Stimulated activated CD4-positive, alpha-beta T cell treated with anti-CD3 and anti-CD28 coated beads, Interleukin-15, amount 100 ng/mL, for 1 hour (primary cell): ENCODE measurements at regions not wholly inside any gene's neighbourhood (a gene's known extent, or its start where the extent isn't known, plus 50 kb on each side); places are given as distances from the start of the nearest gene placed in this dataset.
"Not testable (repeated sequence)": the region's sequence is repeated elsewhere in the genome, so short reads cannot be mapped to it uniquely, and the experiment has no call there.

Experiments
- DNase-seq, 2 donors: peaks; one replicate each; pipeline ENCODE4 v3.0.0-alpha.2; 2020; ENCODE audit warnings: low read depth in 1 of 2, low spot score in 1 of 2

DNA sequence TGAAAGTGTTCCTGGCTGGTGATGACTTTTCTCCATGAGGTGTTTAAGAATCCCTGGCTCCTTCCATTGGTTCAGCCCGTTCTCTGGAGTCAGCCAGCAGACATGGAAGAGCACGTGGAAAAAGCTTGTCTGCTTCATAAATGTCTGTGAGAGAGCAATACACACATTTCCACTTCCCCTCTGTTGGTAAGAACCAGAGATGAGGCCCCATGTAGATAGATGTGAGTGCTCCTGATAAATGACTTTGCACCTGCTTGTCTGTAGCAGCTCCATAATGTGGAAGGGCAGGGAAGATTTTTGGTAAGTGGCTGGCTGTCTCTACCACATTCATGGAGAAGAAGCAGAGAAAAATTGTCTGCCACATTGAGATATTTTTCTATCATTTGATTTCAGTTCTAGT, 325.8 kb downstream of the LMO7 start:
- no peak for DNase-seq

DNA sequence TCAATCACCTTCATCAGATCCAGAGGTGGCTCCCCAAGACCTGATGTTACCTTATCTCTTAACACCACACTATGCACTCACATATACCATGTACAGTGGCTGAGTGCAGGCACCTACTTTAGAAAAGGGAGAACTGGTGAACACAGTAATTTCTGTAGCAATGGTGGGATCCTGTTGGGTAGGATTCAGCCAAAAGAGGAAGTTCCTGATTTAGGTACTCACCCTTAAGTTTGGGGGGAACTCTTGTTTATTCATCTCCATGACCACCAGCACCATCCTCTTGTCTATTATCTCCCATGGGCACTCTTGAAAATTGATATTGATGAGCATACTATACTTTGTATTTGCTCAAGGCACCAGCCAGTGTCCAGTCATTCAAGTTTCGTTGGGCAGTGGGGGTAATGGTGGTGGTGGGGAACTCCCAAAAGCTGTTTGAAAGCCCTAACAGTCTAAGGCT, 324.4 kb downstream of the LMO7 start:
- DNase-seq = no peak

DNA sequence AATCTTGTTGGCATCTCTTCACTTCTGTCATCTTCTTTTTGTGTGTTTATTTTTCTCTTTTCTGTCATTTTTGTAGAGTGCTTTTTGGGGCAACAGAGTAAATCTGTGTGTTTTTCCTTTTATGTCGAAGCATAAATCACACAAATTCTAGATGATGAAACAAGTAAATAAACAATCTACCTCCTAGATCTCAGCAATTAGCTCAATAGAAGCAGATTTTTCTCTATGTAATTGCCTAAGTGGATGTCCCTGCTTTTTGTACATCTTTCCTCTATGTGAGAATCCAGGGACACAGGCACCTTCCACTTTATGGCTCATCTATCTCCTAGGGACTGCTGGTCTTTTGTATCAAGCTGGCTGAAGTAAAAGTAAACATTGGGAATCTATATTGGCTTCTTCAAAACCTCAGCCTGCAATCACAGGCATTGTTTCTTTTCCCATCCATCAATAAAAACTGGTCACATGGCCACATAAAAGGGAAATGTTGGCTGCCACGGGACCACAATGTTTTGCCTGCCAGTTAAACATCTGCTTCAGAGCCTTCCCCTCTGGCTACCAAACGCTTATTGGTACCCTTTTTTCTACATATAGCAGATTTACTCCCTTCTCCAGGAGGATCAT, 323.8 kb downstream of the LMO7 start:
- no peak for DNase-seq

DNA sequence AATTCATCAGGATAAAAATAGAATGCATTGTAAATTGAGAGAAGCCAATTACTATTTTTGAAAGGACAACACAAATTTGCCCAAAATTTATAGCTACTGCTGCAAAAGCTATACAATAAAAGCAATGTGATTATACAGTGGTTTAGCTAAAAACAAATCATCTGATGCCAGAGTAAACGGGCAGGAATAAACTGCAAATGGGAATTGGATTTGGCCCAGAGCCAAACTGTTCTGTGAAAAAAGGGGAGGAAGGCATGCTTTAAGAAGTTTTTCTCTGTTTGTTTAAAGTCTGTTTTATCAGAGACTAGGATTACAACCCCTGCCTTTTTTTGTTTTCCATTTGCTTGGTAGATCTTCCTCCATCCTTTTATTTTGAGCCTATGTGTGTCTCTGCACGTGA, 317.5 kb downstream of the LMO7 start:
- not testable (repeated sequence) for DNase-seq

DNA sequence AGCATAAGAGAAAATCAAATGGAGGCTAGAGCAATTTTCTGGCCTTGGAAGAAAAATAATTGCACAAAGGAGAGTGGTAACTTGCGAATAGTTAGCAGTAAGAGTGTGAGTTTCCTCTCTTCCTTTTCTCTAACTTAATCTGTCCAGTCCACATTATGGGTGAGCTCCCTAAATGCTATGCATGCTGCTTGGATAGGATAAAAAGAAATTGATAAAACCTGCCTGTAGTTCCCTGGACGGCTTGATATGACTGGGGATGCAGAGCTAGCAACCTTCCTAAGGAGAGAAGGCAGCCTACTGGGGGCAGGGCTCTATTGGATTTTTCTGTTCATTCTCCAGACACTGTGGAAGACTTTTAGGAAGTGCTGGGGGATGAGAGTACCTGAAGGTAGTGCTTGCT, 311.3 kb downstream of the LMO7 start:
- DNase-seq = no peak

DNA sequence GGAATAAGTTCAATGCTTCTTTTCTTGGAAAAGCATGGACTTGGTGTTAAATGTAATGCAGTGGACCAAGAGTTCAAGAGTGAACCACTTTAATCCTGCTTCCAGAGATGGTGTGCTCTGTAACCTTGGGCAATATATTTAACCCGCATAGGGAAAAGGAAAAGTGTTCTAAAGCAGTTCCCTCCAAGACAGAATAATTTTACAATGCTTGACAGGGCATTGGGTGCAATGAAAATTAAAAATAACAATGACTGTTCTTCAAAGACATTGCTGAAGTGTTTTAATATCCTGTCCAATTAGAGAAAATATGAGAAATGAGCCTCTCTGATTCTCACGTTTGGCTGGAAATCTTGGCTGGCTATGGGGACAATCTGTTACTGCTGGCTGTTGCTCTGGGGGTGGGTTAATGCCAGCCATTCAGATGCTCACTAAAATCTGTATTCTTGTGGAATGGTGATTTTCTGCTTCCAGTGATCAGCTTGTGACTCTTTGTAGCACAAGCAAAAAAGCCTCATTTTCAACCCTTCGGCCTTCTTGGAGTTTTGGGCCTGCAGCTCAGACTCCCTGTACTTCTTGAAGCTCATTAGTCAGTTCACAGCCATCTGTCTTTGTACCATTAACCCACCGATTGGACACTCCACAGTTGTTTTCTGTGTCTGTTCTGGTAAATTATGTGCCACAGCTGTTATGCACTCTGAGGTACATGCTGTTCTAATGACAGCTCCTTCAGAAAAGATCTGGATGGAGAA, 310.6 kb downstream of the LMO7 start:
- DNase-seq = no peak

DNA sequence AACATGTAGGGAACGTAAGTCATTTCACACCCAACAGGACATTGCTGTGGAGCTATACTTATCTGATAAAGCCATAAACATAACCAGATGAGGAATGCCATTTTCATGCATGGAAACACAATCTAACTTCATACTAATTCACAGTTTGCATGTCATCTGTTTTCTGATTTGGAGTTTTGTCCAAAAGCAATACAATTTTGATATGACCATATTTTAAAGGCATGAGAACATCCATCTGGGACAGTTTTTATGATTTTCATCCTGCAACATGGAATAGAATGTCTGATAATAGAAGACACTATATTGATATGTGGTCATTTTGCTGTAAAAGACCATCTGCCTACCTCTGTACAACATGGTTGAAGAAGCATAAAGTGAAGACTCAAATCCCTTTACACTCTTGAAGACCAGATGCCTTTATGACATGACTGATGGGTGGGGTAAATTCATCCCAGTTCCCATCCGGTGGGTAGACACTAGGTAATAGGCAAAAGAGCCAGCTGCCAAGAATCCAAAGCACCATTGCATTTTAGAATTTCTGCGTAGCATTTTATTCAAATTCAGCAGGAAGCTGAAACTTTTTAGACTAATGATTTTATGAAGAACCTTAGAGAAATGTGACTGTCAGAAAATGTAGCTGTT, 309.8 kb downstream of the LMO7 start:
- DNase-seq = no peak

DNA sequence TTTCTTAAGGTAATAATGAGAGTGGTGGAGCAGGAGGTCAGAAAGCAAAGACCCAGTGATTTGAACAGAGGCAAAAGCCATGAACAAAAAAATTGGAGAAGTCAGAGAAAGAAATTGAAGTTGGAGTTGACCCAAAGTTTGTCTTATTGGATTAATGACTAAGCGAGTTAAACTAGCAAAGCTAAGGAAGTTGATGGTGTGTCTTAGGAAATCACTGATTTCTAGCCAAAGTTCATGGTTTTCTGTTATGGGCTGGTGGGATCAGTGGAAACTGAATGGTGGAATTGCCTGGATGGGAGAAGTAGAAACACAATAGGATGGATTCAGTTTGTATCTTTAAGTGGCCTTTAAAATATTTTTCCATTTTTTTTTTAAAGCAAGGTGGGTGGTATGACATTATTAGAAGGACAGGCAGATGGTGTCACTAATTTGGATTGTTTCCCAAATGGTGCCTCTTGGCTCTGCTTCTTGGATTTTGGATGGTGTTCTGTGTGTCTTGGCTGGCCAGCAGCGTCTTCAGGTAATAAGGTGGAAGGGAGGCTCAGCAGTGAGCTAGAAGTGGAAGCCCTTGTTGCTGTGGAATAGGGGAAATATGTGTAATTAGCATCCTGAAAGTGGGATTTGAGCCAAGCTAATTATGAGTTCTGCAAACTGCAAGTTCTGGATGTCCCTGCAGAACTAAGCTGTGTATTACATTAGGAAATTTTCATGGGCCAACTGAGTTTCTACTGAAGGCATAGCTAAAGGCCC, 302.9 kb downstream of the LMO7 start:
- no peak for DNase-seq

DNA sequence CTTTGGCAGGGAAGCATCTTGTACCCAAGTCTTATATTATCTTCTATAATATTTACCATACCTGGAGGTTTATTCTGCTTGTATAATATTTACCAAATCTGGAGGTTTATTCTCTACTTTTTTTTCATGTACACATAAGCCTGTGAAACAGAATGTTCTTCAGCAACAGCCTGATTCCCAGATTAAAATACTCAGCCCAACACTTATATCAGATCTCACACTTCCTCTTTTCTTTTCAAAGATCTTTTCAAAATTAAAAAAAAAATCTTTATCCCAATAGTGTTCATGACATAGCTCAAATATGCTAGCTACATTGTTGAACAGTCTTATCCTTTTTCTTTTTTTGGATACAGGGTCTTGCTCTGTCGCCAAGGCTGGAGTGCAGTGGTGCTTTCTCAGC, 300.7 kb downstream of the LMO7 start:
- no peak for DNase-seq

DNA sequence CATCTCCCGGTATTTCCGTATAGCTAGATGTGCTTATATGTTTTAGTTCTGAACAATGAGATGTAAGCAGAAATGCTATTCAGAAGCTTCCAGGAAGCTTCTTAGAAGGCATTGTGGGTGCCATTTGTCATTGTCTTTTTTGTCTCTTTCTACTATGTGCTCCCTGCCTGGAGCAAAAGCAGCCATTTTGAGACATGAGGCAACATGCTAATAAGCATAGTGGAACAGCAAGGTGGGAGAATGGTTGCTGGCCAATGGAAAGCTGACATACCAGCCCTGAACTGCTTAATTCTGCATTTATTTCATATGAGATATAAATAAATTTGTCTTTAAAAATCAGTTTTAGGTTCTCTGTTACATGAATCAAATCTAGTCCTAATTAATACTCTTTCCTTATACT, 299.7 kb downstream of the LMO7 start:
- no peak for DNase-seq

DNA sequence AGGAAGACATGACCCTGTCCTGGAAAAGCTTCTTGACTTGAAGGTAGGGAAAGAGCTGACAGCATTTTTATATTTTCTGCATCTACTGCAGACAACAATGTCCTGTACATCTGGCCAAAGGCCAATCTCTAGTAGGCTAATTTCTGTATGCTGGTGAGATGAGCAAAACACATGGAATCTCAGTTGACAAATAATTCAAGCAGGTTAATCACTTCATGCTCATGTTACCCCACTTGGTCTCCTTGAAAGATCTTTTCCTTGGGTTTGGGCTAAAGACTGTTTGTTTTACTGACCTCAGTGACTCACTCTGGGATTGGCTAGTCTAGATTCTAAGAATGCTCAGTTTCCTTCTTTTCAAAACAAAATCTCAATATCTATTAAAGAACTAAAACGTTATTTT, 298.8 kb downstream of the LMO7 start:
- no peak for DNase-seq

DNA sequence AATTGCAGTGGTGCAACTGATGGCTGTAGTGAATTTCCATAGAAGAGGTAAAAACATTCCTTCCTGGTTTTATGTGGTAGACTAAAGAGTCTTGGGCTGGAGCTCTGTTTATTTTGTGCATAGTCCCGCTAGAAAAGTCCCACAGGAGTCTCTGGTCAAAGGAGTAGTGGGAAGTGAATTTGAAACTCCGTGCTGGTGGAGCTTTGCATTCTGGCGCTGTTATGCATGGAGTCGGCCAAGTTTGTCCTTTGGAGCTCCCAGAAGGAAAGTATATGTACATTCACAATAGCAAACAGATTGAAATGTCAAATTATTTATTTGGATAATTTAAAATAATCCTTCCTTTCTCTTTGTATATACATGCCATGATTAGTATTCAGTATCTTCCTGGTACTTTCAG, 296.5 kb downstream of the LMO7 start:
- DNase-seq = no peak

DNA sequence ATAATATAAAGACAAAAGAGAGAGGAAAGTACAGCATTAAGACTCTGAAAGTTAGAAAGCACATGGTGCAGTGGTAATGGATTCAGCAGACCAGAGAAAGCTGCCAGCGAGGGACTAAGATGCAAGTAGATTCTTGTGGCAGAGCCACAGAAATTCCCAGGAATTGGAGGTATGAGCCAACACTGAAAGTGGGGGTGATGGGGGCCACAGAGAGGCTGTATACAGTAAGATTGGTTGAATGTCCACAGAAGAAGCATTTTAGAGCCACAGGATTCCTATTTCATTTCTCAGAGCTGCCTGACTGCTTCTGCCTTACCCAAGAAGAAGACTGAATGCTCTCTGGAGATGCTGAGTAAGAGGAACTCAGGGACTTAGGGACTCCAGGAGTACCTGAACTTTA, 295.0 kb downstream of the LMO7 start:
- DNase-seq = no peak

DNA sequence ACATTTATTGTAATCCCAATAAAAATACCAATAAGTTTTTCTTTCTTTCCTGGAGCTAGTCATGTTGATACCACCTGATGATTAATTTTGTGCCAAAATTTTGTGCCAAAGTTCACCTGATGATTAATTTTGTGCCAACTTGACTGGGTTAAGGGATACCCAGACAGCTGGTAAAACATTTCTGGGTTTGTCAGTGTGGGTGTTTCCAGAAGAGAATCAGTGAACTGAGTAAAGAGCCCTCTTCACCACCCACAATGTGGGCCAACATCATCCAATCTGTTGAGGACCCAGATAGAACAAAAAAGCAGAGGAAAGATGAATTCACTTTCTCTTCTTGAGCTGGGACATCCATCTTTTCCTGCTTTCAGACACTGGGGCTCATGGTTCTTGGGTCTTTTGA, 292.9 kb downstream of the LMO7 start:
- DNase-seq = no peak

DNA sequence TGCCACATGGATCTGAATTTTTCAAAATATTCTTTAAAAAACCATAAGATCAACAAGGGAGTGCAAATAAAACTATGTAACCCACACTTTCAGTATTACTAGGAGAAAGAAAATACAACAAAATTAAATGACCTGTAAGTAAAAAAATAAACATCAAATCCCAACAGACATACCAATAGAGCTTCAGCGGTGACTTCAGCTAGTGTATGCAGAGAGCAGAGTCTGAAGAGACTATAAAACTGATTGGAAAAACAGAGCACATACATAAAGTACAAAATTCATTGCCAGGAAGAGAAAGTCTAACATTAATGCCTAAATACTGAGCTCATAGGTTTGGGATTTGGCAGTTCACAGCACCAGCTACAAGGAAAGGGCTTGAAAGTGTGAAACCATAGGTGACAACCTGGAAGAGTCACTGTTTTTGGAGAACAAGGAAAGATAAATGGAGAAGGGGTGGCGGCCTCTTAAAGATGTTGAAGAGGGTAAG, 291.1 kb downstream of the LMO7 start:
- DNase-seq = no peak

DNA sequence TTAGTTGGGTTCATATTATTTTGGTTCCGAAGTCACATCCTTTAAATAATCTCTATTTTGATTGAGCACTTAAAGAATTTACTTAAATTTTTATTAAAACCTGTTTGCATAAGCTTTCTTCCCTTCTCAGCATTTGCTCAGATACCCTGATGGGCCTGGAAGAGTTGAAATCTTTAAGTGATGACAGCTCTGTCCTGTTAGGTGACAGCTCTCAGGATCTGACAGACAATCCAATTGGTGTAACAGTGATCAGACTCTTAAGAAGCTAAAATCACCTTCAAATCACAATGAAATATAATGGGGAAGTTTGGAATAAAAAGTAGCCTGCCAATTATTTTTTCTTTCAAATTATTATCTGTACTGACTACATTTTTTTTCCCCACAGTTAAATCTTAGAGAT, 284.4 kb downstream of the LMO7 start:
- DNase-seq = no peak

DNA sequence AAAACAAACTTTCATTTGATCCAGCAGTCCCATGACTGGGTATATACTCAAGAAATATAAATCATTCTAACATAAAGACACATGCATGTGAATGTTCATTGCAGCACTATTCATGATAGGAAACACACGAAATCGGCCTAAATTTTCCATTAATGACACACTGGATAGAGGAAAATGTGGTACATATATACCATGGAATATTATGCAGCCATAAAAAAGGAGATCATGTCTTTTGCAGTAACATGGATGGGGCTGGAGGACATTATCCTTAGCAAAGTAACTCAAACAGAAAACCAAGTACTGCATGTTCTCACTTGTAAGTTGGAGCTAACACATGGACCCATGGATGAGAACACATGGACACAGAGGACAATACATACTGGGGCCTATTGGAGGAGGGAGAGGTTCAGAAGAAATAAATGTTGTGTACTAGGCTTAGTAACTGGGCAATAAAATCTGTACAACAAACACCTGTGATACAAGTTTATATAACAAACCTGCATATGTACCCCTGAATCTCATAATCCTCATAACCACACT, 283.6 kb downstream of the LMO7 start:
- DNase-seq = no peak

DNA sequence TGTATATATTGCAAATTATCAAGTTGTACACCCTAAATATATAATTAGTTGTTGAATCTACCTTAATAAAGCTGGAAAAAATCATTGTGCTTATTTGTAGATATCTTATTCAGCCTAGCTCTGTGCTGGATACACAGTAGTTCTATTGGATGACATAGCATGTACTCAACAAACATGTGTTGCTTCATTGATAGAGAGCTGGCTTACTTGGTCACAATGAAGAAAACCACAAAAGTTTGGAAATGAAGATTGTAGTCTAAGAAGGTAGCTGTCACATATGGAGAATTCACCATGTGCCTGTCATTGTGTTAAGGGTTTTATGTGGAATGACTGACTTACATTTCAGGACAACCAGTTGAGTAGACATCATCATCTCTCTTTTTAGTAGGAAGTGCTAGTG, 278.9 kb downstream of the LMO7 start:
- no peak for DNase-seq

DNA sequence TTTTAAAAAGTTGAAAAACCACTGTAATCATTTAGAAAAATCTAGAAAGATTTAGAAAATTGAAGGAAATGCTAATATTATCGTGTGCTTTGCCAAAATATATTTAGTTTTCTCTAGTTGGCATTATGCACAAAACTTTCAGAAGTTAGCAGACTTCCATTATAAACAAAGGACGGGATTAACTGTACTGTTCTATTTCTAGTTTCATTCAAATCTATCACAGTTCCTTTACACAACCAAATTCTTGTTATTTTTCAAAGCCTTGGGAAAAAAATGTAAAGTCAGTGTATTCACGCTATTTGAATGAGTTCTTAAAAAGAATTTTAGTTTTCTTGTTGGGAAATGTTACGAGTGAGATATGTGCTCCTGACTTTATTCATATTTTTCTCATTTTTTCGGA, 277.8 kb downstream of the LMO7 start:
- no peak for DNase-seq

DNA sequence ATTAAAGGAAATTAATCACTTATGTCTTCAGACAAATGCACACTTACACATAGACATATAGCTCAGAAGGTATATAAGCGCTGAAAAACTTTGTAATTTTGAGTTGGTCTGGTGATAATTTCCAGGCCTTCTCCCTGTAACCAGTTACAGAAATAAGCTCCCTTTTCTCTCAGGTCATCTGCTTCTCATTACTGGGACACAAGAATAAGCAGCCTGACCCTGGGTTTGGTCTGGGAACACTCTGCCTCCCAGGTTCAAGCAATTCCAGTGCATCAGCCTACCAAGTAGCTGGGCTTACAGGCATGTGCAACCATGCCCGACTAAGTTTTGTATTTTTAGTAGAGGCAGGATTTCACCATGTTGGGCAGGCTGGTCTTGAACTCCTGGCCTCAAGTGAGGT, 274.5 kb downstream of the LMO7 start:
- no peak for DNase-seq
